GM12891 (cell line): ENCODE measurements at regions not wholly inside any gene's neighbourhood (a gene's known extent, or its start where the extent isn't known, plus 50 kb on each side); places are given as distances from the start of the nearest gene placed in this dataset.

Experiments used
- DNase-seq: peaks from one replicate; pipeline ENCODE4 v3.0.0; 2011; ENCODE audit warnings: low spot score; ENCODE audit not compliant: insufficient read length
- FAIRE-seq: peaks from 2 replicates; lab custom pipeline; 2011; peaks lifted over from hg19 to GRCh38; lab: Jason Lieb, UNC
- PAX5 ChIP-seq: IDR thresholded peaks from 2 replicates; pipeline ENCODE4 v1.6.1; 2011; ENCODE audit warnings: low read length, moderate library complexity, mild to moderate bottlenecking; ENCODE audit not compliant: insufficient read depth, severe bottlenecking
- POLR2A ChIP-seq: IDR thresholded peaks from 2 replicates; pipeline ENCODE4 v1.6.1; 2011; ENCODE audit warnings: low read depth, low read length, control low read depth
- POLR2AphosphoS5 ChIP-seq: IDR thresholded peaks from 2 replicates; pipeline ENCODE4 v1.6.1; 2011; ENCODE audit warnings: low read depth, low read length, control low read depth
- POU2F2 ChIP-seq: IDR thresholded peaks from 2 replicates; pipeline ENCODE4 v1.6.1; 2011; ENCODE audit warnings: low read depth, mild to moderate bottlenecking, control low read depth, low read length, moderate library complexity
- SPI1 ChIP-seq: IDR thresholded peaks from 2 replicates; pipeline ENCODE4 v1.6.1; 2011; ENCODE audit warnings: low read depth, low read length, control low read depth
- TAF1 ChIP-seq: IDR thresholded peaks from 2 replicates; pipeline ENCODE4 v1.6.1; 2011; ENCODE audit warnings: low read depth, low read length, control low read depth

DNA sequence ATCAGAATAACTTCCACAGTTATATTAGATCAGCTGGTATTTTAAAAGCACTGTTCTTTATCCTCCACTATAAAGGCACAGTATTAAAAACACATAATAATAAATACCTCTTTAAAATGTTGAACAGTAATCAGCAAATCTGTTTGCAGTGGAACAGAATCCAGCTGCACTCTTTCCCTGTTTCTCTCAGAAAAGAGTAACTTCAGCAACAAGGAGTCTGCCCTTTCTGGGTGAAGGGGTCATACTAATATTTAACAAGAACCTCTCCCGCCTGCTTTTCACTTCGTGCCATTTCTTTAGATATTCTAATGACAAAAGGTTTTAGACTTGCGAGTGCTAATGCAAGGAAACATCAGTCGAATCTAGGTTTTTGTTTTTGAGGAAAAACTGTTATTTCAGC is 194.2 kb upstream of the FMN2 start:
- DNase-seq (no peak), FAIRE-seq (no peak)
- TF ChIP-seq PAX5: no peak
- TF ChIP-seq TAF1: no peak

DNA sequence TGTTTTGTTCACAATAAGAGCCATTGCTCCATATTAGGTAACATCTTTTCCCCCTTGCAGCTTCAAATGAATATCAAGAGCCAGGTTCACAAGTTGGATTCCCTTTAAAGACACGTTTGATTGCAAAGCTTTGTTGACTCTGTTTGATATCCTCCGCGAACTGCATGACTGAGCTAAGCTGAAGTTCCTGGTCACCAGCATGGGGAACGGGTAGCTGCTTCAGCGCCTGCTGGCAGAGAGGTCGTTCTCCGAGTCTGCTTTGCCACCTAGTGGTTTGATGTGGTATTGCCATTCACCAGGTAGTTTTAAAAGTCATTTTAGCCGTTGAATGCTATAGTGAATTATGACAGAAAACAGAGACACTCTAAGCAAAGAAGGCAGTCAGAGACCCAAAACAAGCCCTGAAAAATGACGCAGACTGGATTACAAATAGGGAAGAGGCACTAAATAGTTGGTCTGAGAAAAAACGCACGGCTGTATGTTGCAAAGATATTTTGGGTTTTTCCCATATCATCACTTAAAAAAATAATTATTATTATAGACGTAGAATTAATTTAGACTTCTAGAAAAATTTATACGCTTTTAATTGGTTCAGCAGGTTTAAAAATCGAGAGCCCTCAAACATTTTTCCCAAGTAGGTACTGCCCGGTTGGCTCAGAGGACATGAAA is 193.5 kb upstream of the FMN2 start:
- TF ChIP-seq PAX5: no peak
- TF ChIP-seq SPI1: no peak
- no peak for TF ChIP-seq POU2F2
- no peak for TF ChIP-seq POLR2A
- TF ChIP-seq TAF1: no peak
- no peak for TF ChIP-seq POLR2AphosphoS5
- DNase-seq: peak; percentile 46
- FAIRE-seq: peak; percentile 94

DNA sequence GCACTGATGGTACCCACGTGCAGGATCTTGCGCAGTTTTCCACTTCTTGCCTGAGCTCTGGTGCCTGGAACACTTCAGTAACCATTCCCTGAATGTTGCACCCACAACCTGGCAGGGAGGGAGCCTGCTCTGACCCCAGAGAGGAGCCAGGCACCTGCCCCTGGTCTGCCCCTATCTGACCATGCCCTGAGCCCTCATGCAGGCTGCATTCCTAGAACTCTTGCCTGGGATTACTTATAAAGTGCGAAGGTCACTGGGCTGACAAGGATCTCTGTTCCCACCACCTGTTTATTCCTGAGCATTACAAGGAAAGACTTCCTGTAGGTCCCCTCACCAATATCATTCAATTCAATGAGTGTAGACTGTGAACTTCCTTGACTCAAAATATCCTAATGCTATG is 191.9 kb upstream of the FMN2 start:
- no peak for DNase-seq
- no peak for FAIRE-seq
- no peak for TF ChIP-seq TAF1
- TF ChIP-seq PAX5: no peak
- no peak for TF ChIP-seq POLR2AphosphoS5
- TF ChIP-seq POU2F2: no peak
- no peak for TF ChIP-seq POLR2A
- TF ChIP-seq SPI1: no peak

DNA sequence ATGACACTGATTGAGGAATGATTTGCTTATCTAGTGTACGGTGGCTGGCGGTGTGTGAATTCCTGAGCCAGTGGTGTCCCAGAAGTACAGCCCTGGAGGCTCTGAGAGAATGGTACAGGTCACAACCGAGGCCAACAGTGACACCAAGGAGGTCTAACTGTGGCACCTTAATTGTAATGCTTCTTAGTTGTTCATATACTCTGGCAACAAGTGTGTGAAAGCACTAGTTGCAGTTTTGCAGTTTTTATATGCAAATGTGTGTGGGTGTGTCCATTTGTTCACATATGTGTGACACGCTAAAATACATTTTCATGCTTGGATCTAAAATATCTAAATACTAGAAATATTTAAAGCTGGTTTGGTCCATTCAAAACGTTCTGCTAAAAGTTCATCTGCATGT is 185.3 kb upstream of the FMN2 start:
- TF ChIP-seq TAF1 (no peak), POLR2A (no peak), PAX5 (no peak), POU2F2 (no peak), SPI1 (no peak), POLR2AphosphoS5 (no peak)
- FAIRE-seq: no peak
- DNase-seq: no peak

DNA sequence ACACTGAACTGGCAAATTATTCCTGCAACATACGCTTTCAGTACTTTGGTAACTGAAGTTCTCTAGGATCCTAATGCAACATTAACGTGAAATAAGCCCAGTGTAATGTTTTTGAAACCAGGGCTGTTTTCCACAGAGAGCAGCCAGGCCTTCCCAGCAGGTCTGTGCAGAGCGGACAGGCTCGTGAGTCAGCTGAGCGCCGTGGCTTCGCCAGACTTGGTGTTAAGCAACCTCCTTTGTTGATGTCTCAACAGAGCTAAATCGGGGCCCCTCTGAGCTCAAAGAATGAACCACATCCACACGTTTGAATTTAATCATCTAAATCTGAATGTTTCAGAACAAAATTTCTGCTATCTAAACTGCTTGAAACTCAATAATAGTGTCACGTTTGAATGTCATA is 181.8 kb upstream of the FMN2 start:
- TF ChIP-seq TAF1 (no peak), POU2F2 (no peak), POLR2A (no peak), PAX5 (no peak), POLR2AphosphoS5 (no peak), SPI1 (no peak)
- FAIRE-seq (no peak), DNase-seq (no peak)

DNA sequence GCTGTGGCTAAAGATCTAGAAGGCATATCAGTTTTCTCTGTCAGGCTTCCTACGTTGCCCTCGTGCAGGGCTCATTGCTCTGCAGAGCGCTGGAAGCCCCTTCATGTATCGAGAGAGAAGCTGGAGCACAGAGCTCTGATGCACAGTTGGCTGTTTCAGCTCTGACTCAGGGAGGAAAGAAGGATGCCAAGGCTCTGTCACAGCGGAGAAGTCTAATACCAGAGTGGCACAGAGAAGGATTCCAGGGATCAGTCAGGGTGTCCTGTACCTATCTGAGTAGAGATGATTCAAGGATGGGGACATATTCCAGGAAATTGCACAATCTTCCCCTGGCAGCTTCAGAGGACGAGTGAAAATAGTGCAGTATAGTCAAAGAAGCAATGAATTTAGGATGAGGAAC is 179.2 kb upstream of the FMN2 start:
- FAIRE-seq (no peak), DNase-seq (no peak)

DNA sequence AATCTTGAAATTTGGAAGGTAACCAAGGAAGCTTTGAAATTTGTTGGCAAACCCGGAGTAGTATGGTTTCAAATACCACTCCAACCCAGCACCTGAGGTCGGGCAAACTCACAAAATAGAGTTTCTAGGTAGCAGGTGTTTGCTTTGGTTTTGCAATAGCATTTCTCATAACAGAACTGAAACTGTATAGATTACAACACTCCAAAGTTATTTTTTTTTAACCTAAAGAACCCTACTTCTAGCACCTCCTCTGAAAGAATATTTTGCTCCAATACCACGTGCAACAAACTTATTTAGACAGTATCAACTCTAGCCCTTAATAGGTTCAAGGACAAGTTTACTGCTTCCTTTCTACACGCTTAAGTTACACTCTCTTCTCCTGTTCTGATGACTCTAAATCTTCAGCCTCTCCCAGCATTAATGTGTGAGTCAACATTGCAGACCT is 178.5 kb upstream of the FMN2 start:
- no peak for FAIRE-seq
- DNase-seq: no peak
- TF ChIP-seq POU2F2: no peak
- no peak for TF ChIP-seq TAF1
- TF ChIP-seq PAX5: no peak
- TF ChIP-seq POLR2AphosphoS5: no peak
- no peak for TF ChIP-seq SPI1

More for the DNA sequence above, 179.2 kb upstream of the FMN2 start:
- TF ChIP-seq POLR2A (no peak), POU2F2 (no peak), PAX5 (no peak), POLR2AphosphoS5 (no peak), SPI1 (no peak), TAF1 (no peak)

DNA sequence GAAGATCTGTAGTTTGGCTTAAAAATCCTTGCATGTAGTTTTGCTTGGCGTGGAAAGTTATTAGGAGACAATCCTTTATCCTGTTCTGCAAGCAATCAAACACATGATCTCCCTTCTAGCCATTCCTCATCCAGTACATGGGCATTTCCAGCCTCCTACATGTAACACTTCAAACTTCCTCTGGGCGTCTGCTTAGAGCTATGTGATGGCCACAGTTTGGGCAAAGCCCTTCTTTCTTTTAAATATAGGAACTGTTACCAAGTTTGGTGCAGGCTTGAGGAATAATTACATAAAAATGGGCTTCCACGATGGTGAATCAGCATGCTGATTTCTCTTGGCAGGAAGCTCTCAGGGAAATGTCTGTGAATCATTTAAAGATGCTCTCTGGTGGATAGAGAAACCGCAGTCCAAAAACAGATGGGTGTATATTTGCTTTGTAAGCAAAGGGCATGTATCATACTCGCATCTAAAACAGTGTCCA is 176.9 kb upstream of the FMN2 start:
- TF ChIP-seq TAF1: no peak
- TF ChIP-seq SPI1: no peak
- no peak for TF ChIP-seq POU2F2
- TF ChIP-seq POLR2AphosphoS5: no peak
- TF ChIP-seq PAX5: no peak
- no peak for TF ChIP-seq POLR2A
- FAIRE-seq (no peak), DNase-seq (no peak)

DNA sequence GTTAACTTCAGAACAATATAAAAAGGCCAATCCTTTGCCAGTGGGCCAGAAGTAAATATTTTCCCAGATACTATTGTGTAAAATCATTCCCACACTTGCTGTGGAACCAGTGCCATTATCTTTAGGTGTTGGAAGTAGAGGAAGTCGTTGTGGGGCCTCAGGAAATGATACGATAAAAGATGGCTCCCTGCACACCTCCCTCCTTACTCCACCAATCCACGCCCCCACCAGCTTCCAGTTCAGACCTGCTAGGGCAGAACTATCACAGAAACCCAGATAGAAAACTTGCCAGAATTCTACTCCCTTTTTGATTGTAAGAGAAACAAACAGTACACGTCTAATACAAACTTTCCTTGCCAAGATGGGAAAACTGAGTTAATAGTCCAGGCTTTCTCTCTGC is 173.0 kb upstream of the FMN2 start:
- no peak for FAIRE-seq
- no peak for TF ChIP-seq POU2F2

DNA sequence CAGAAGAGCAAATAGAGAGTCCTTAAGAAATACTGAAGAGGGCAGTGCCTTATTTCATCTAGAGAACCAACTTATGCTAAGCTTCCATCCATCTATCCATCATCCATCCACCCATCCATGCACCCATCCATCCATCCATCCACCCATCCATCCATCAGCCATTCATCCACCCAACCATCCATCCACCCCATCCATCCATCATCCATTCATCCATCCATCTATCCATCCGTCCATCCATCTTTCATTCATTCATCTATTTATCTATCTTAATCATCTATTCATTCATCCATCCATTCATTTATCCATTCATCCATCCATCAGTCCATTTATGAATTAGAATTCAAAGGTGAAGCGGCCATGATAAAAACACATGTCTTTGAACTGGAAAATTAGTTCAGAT is 171.5 kb upstream of the FMN2 start:
- FAIRE-seq (no peak), DNase-seq (no peak)
- no peak for TF ChIP-seq PAX5
- TF ChIP-seq POU2F2: no peak
- no peak for TF ChIP-seq POLR2A
- no peak for TF ChIP-seq TAF1
- no peak for TF ChIP-seq POLR2AphosphoS5
- TF ChIP-seq SPI1: no peak

More for the DNA sequence above, 173.0 kb upstream of the FMN2 start:
- no peak for DNase-seq
